Lung (tissue), 11 donors: ENCODE measurements at regions not wholly inside any gene's neighbourhood (a gene's known extent, or its start where the extent isn't known, plus 50 kb on each side); places are given as distances from the start of the nearest gene placed in this dataset.

Experiments
- ATAC-seq: fragments of 200-7000 bp; cut with Tn5 transposase; one replicate; pipeline ENCODE4 v1.9.1; 2020; ENCODE audit warnings: moderate number of reproducible peaks; ENCODE audit not compliant: insufficient read depth, low FRiP score
- DNase-seq, 3 donors: peaks; one replicate each; pipeline ENCODE4 v3.0.0-alpha.2; 2013 to 2017
- H3K27ac ChIP-seq, 2 donors: one replicate each; pipeline ENCODE4 v1.5.1; 2013; ENCODE audit warnings: mild to moderate bottlenecking in 2 of 2, moderate library complexity in 2 of 2, control low read depth in 1 of 2, inconsistent platforms in 1 of 2, low read depth in 1 of 2, low read length in 1 of 2
- H3K27me3 ChIP-seq, 3 donors: one replicate each; pipeline ENCODE4 v1.5.1; 2013; ENCODE audit warnings: low read length in 2 of 3; ENCODE audit not compliant: control insufficient read depth in 3 of 3, insufficient read depth in 3 of 3
- H3K36me3 ChIP-seq, 4 donors: one replicate each; pipeline ENCODE4 v1.5.1; 2013; ENCODE audit warnings: low read length in 4 of 4, mild to moderate bottlenecking in 1 of 4, moderate library complexity in 1 of 4; ENCODE audit not compliant: control insufficient read depth in 4 of 4, insufficient read depth in 4 of 4
- H3K4me1 ChIP-seq, 5 donors: one replicate each; pipeline ENCODE4 v1.5.1; 2013; ENCODE audit warnings: low read length in 5 of 5, mild to moderate bottlenecking in 2 of 5, moderate library complexity in 1 of 5; ENCODE audit not compliant: control insufficient read depth in 5 of 5, insufficient read depth in 5 of 5
- H3K4me3 ChIP-seq: one replicate; pipeline ENCODE4 v1.5.1; 2013; ENCODE audit warnings: mild to moderate bottlenecking, control low read depth, moderate library complexity
- H3K9ac ChIP-seq, 2 donors: one replicate each; pipeline ENCODE4 v1.5.1; 2013; ENCODE audit warnings: low read length in 2 of 2, control low read depth in 1 of 2; ENCODE audit not compliant: insufficient read depth in 1 of 2
- H3K9me3 ChIP-seq, 4 donors: one replicate each; pipeline ENCODE4 v1.5.1; 2013; ENCODE audit warnings: low read length in 3 of 4, mild to moderate bottlenecking in 1 of 4, moderate library complexity in 1 of 4; ENCODE audit not compliant: control insufficient read depth in 4 of 4, insufficient read depth in 3 of 4
- CTCF ChIP-seq: IDR thresholded peaks from 2 replicates; pipeline ENCODE4 v1.5.1; 2012; ENCODE audit warnings: mild to moderate bottlenecking; ENCODE audit errors: control extremely low read depth, extremely low read depth
- WGBS, 2 donors: extraction: QIAGEN DNeasy Blood & Tissue Kit; methylation state at CpG; one replicate each; pipeline ENCODE4 v1.1.7; 2013; 5-methylcytosine and 5-hydroxymethylcytosine counted together
- donor health status: control.
- donor health status: control.
- donor health status: Bipolar disorder and iron deficiency.
- donor health status: healthy.
- donor health status: DM: yes; HTN: yes; CAD: no.

DNA sequence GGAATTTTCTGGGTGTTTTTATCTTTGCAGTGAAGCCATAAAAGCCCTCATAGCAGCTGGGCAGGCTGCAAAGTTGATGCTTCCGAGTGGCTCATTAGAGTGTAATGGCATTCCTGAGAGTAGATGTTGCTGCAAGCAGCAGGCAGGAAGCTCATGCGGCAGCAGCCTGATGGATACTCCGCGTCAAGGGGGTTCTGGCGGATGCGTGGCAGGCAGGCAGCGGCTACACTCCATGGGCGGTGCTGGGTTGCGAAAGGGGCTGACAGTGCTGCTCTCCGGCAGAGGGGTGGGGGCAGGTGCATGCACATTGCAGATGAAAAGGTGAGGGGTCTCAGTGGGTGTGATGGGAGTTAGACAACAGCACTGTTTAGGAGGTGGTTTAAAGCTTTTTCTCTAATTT lies 93.2 kb upstream of the AJAP1 start:
- Histone ChIP-seq H3K4me3 (no peak overlapping the region), H3K36me3 (no peaks in the 10 kb centered on the region), H3K4me1 (no peaks in the 10 kb centered on the region), H3K27ac (no peak overlapping the region), H3K9ac (no peak overlapping the region), H3K9me3 (peaks cover 0 to 2% (median 0%) of the 10 kb centered on the region in 4 donors), H3K27me3 (peaks cover 0 to 11% (median 0%) of the 10 kb centered on the region in 3 donors)
- WGBS, 2 donors, result 19 to 21% methylated on average over 10 of the region's 10 CpGs
- ATAC-seq (no peak), DNase-seq (peak in 2 of 3 donors; percentile 3 to 11)
- TF ChIP-seq CTCF, result no peak

- Histone ChIP-seq H3K27ac (no peak overlapping the region), H3K4me3 (no peak overlapping the region), H3K9me3 (peaks cover 0 to 2% (median 0%) of the 10 kb centered on the region in 4 donors), H3K9ac (no peak overlapping the region), H3K27me3 (peaks cover 0 to 11% (median 0%) of the 10 kb centered on the region in 3 donors), H3K4me1 (no peaks in the 10 kb centered on the region), H3K36me3 (no peaks in the 10 kb centered on the region)
- 94% methylated on average over 9 of the region's 9 CpGs for WGBS, 2 donors
- no peak for TF ChIP-seq CTCF
- ATAC-seq (no peak), DNase-seq (no peak)
These were observed 92.1 kb upstream of the AJAP1 start for GRCh38 chr1:4562321-4562720.

- 82 to 84% methylated on average over 4 of the region's 4 CpGs for WGBS, 2 donors
These were observed 90.8 kb upstream of the AJAP1 start for GRCh38 chr1:4563586-4563985.

More at GRCh38 chr1:4563586-4563985, 90.8 kb upstream of the AJAP1 start:
- peaks cover 0 to 2% (median 0%) of the 10 kb centered on the region in 4 donors for H3K9me3 ChIP-seq
- H3K4me3 ChIP-seq, result no peak overlapping the region
- no peak overlapping the region for H3K27ac ChIP-seq
- H3K27me3 ChIP-seq, result peaks cover 0 to 14% (median 0%) of the 10 kb centered on the region in 3 donors
- ATAC-seq (no peak), DNase-seq (no peak)
- no peaks in the 10 kb centered on the region for H3K36me3 ChIP-seq
- no peak overlapping the region for H3K9ac ChIP-seq
- no peaks in the 10 kb centered on the region for H3K4me1 ChIP-seq
- TF ChIP-seq CTCF, result no peak
